ENCODE measurements at regions not wholly inside any gene's neighbourhood (a gene's known extent, or its start where the extent isn't known, plus 50 kb on each side); places are given as distances from the start of the nearest gene placed in this dataset.

DNA sequence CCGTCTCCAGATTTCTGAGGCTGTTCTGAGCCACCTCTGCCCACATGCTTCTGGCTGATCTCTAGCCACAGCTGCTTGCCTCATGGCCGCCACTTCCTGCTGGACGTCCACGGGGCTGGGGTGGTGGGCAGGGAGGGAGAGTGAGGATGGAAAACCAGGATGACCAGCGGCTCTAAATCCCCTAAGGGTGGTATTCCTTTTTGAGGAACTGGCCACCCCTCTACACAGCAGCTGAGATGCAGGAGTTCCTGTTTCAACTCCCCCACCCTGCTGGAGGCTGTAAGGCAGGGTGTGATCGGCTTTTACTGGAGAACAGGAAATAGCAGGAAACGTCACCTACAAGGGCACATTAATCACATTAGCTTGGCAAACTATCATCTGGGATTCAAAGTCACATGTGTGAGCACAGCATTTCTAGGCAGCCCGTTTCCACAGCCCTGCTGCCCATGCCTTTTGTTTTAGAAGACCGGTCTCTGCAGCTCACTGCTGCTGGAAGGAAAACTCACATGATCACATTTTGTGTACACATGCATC lies 181.6 kb upstream of the ECI2 start:
- peak; percentile 93 for ATAC-seq

DNA sequence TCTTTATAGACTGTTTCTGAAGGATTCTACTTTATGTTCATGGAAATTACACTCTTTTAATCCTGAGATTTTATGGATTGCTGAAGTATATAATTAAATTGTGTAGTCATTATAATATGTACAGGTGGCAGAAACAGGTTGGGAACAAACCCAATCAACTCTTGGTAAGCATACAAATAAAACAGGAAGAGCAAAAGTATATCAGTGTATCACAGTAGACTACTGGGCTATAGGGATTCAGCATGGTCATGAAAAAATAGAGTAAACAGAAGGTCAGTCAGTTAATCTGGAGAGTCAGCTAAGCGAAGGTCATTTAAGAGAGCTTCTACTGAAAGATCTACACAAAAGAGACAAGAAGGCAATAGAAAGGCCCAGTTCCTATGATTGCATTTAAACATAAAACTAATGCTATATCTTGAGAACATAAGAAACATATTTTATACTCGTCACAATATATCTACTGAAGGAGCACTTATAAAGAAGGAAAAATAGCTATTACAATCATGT lies 178.9 kb upstream of the ECI2 start:
- ATAC-seq = no peak

DNA sequence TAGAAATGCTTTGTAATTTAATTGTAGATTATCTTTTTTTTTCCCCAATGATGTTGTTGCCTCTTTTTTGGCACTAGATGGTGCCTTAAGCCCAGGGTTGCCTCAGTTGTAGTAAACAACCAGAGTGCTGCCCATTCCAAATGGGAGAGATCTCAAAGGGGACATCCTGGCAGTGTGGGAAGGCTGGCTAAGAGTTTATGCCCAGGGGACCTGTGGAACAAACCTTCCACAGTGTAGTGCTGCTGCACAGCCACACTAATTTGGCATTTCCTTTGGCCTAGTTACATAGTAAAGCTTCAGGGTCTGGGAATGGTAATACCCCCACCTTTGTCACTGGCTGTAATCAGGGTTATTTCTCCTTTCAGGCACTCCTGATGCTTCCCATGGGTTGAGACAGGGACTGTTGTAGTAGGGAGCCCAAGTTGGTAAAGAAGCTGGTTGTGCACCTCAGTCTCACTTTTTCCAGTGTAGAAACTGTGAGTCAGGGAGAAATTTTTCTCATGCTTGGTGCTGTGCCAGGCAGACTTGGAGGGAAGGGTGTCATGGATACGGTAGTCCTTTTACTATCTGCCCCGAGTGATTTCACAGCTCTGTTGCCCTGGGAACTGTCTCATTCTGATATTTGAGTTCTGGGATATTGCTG lies 177.8 kb upstream of the ECI2 start:
- peak; percentile 47 for ATAC-seq

DNA sequence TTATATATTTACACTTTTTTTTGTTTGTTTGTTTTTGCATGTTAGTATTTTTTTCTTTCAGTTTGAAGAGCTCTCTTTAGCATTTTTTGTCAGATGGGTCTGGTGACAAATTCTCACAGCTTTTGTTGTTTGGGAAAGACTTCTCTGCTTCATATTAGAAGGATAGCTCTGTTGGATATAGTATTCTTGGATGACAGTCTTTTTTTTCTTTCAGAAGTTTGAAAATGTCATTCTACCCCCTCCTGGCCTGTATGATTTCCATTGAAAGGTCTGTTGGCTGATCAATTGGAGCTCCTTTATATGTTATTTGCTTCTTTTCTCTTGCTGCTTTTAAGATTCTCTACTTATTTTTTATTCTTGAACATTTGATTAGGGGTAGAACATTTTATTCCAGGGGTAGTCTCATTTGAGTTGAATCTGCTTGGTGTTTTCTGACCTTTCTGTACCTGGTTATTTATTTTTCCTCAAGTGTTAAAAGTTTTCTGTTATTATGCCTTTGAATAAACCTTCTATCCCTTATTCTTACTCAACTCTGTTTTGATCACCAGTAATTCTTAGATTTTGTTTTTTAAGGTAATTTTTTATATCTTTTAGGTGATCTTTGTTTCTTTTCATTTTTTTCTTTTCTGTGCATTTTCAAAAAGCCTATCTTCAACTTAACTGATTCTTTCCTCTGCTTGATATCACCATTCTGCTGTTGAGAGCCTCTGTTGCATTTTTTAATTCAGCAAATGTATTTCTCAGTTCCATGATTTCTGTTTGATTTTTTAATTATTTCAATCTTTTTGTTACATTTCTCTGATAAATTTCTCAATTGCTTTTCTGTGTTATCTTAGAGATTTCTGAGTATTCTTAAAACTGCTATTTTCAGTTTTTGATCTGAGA lies 176.8 kb upstream of the ECI2 start:
- no peak for ATAC-seq

DNA sequence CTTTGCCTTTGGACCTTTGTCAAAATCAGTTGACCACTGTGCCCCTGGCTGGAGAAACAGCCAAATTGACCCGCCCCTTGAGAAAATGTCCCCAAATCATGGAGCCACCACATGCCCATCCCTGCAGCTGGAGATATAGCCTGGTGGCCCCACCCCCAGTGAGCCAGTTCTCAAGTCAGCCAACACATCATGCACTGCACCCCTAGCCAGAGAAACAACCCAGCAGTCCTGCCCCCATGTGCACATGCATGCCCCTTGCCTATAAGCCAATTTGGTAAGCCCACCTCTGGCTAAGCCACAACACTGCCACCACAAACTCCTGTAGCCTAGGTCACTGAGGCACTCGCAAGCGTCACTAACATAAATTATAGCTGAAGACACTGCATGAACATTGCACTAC lies 174.2 kb upstream of the ECI2 start:
- ATAC-seq = no peak

DNA sequence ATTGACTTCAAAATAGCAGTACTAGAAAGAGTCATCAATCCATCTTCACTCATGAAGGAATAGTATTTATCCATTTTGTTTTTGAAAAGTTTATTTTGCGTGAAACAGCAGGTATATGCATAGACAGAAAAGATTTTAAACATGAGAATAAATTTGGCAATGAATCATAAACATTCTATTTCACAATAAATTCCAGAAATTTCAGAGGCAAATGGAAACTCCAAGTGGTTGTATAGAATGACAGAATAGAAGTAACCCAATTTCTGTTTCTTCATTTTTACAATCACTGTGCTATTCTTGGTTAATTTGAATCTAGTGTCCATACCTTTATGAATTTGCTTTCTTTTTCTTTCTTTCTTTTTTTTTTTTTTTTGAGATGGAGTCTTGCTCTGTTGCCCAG lies 173.0 kb upstream of the ECI2 start:
- no peak for ATAC-seq

DNA sequence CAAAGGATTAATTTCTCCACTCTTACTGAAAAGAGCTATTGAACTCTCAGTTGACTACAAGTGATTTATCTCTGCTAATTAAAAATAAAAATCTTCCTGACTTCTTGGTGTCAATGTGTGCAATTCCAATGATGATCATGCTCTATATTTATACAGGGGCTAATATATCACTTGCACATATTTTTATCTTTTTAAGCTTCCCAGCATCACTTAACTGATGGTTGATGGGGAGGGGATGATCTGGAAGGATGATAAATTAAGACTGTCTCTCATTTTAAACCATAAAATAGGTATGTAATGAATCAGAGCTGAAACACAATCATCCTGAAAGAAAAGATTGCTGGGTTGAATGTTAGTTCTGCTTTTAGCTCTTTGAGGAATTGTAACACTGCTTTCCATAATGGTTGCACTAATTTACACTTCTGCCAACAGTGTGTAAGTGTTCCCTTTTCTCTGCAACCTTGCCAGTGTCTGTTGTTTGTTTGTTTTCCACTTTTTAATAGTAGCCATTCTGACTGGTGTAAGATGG lies 169.6 kb upstream of the ECI2 start:
- ATAC-seq = no peak

DNA sequence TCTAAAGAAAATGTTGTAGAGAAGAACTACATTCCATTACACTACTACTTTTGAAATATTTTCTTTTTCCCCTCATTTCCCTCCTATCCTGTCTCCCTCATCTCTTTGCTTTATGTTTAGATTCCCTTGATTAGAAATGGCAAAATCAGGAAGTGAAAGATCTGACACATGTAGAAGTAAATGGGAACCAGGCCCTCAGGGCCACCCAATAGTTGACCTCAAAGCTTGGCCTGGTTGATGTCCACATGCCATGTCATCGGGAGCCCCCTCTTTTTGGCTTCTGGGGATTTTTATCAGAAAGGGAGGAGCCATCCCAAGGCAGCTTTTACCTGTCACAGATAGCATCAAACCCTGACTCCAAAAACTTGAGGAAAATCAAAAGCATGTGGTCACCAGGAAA lies 168.3 kb upstream of the ECI2 start:
- ATAC-seq = no peak

DNA sequence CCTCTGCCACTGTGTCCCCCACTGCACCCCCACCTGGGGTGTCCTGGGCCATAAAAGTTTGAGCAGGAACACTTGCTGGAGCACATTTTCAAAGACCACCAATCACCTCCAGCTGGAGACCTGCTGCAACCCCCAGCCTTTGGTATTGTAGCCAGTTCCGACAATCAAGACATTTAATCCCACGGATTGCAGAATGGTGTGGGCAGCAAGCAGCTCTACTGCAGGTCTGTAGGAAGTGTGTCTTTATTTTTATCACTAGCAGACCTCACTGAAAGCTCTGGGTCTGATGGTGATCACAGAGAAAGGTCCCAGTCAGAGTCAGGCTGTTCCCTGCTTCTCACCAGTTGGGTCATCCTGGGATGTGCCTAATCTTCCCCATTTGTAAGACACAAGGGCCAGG lies 167.1 kb upstream of the ECI2 start:
- no peak for ATAC-seq

DNA sequence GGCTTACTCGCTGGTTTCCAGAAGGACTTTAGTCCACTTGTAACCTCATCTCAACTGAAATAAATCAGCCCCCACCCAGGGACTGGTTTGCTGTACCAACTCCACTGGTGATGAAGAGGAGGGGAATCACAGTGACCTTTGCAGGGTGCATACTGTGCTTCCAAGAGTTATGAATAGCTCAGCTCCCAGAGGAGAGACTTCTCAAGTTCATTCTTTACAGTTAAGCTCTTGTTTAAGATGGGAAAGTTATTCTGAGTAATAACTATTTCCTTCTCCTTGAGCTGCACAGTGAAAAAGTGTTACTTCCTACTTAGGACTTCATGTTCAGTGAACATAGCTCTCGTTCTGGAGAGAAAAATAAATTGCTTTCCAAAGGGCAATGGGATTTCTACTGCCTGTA lies 166.5 kb upstream of the ECI2 start:
- ATAC-seq = no peak

DNA sequence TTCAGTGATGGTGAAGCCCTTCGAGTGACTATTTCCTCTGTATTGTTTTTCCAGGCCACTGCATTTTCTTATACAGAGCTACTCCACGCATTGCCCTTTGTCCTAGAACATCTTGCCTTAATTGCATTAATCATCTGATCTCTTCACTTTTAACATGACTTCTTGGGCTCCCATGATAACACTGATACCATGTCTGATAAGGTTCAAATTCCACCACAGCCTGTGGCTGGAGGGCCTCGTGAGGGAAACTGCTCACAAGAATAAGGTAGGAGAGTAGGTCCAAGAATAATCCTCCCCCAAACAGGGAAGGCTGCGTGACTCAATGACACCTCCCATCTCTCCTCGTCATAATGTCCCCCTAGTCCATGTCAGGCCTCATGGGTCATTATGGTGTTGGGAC lies 165.5 kb upstream of the ECI2 start:
- ATAC-seq = no peak

DNA sequence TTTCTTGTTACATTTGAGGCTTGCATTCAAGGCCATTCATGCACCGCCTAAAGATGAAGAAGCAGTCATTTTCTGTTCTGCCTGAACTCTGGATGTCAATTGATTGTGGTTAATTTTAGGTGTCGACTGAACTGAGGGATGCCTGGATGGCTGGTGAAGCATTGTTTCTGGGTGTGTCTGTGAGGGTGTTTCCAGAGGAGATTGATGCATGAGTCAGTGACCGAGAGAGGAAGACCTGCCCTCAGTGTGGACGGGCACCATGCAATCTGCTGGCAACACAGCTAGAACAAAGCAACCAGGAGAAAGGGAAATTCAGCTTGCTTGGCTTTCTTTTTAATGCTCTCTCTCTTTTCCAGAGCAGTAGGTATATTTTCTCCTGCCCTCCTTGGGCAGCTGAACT lies 164.1 kb upstream of the ECI2 start:
- peak; percentile 89 for ATAC-seq

DNA sequence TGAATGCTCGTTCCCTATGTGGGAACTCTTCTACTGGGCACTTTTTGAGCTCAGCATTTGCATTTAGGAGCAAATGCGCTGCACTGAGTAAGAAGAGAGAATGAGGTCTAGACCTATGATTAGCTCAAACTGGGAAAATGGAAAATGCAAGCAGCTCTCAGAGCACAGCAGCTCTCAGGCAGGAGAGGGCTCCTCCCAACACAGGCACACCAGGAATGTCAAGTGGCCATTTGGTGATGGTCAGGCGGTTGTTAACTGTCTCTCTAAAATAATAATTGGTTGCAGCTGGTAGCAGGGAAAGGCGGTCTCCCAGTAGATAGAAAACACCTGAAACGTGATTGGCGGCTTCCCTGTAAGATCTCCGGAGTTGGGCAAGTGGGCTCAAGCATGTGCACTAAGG lies 162.0 kb upstream of the ECI2 start:
- ATAC-seq = no peak

DNA sequence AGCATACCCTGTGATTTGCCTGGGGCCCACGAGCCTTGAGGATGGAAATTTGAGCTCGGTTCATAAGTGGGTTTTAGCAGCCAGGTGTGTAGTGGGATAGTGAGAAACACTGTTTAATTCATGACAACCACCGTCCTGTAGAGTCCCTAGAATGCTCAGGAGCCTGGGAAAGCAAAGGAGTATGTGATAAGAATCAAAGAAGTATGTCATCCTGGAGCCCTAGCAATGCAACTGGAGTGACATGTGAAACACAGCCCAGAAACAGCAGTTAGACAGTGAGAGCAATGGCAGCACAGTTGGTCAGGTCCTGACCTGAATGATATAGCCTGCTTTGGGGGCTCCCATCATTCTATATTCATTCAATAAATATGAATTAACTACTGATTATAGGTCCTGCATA lies 161.2 kb upstream of the ECI2 start:
- ATAC-seq = no peak

DNA sequence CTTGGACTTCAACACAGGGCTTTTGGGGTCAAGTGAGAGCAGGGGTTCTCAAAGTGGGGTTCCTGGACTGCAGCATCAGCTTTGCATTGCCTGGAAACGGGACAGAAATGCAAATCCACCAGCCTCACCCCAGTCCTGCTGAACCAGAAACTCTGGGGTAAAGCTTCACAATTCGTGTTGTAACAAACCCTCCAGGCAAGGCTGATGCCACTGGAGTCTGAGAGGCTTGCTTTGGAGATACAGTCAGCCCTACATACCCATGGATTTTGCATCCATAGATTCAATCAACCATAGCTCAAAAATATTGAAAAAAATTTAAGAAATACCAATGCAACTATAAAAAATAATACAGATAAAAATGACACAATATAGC lies 160.4 kb upstream of the ECI2 start:
- peak; percentile 72 for ATAC-seq

DNA sequence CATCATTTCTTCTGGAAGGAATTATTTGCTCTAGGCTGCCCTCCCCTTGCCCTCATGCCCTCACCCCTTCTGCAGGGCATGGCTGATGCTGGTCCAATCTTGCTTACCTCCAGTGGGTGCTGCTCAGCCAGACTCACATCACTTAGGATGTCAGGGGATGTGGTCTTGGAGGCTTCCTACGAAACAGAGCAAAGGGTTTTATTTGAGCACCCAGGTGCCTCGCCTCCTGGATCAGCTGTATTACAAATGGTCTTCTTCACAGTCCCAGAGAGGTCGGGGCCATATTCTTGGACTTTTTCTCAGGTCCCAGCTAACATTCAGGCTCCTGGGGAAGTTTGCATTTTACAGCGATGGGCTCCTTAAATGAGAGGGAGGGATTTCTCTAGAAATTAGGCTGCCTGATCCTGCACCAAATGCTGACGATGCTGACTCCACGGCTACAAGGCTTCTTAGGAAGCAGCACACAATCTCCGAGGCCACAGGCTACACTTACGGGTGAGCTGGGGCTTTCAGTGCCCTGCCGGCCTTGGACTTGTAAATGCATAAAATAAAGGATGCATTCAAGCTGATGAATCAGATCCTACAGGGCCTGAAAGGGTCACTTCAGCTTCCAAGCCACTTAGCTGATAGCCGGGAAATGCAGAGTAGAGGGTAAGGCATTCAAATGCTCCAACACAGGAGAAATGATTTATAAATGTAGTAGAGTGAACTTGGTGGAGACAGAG lies 159.8 kb upstream of the ECI2 start:
- no peak for ATAC-seq

DNA sequence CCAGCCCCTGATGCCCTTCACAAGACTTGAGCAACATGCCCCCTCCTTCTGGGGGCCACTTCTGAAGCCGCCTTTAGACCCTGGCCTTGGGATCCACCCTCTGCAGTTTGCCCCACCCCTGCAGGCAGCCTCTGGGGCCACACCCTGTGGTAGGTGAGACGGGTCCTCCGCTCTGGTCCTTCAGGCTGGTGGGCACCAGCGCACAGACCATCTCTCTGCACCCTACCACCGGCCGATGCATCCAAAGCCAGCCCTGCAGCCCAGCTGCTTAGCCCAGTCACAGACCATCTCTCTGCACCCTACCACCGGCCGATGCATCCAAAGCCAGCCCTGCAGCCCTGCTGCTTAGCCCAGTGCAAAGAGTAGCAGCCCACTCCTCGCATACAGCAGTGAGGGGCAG lies 159.3 kb upstream of the ECI2 start:
- ATAC-seq = peak; percentile 23

DNA sequence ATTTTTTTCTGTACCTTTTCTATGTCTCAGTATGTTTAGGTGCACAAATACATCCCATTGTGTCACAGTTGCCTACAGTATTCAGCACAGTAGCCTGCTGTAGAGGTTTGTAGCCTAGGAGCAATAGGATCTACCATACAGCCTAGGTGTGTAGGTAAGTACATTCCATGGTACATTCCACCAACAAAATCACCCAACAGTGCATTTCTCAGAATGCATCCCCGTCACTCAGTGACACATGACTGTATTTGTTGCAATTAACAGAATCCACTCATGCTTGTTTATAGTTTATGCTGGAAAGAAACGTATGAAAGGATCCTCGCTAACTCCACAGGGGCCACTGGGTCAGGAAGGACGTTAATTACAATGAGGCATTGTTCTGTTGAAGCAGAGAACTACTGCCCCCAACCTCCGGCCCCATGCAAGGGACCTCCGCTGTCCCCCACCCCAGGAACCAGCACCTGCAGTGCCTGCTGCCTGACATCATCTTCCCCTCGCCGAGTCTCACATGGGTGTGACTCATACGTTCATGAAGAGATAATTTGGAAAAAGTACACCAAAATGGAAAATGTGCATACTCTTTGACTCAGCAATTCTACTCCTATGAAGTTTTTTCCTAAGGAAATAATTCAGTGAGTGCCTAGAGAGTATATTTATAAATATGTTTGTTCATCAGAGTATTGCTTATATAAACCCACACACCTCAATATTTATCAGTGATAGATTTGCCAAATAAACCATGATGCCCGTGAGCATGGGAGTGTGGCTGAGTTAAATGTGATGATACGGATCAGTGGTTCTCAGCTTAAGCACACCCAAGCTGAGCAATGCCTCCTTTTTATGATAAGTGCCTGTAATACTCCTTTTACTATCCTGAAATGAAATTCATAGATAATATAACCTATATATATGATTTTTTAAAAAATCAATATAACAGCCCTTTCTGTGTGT lies 156.4 kb upstream of the ECI2 start:
- ATAC-seq = no peak

DNA sequence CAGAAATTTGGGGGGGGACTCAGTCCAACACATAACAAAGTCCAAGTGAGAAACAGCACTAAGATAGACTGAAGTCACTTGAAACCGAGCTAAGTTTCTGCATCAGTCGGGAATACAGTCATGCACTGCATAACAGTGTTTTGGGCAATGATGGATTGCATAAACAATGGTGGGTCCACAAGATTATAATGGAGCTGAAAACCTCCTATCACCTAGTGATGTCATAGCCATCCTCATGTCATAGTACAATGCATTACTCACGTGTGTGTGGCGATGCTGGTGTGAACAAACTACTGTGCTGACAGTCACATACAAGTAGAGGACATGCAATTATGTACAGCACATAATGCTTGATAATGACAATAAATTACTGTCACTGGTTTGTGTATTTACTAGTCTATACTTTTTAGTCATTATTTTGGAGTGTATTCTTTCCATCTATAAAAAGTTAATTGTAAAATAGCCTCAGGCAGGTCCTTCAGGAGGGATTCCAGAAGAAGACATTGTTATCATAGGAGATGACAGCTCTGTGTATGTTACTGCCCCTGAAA lies 154.5 kb upstream of the ECI2 start:
- ATAC-seq = no peak

DNA sequence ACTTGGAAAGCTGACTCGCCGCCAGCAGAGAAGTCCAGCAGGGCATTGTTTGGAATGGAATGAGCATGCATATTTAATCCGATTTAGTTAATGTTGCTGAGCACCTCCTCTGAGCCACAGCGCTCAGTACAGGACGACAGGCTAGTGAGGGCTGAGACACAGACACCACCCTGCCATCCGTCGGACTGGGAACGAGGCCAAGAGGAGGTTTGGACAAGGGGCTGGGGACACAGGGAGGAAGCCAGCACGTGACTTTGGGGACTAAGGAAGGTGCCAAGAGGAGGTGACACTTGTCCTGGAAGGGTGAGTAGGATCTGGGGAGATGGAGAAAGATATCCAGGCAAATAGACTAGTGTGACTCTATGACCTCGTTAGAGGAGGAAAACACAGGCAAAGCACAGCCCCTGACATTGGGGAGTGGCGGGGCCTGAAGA lies 152.5 kb upstream of the ECI2 start:
- no peak for ATAC-seq

DNA sequence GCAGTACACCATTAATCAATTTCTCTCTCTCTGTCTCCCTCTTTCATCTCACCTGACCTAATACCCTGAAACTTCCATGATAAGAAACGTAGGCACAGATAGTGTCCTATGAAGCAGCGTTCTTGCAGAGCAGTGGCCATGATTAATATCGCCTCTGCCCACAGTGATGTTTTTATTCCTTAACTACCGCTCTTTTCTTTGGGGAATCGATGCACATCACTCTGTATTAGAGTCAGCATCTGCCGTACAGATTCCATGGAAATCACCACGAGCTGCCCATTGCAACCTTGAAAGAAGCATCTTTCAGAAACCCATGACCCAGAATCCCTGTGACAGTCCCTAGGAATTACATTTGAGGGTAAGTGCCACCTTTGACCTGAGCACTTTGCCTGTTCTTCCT lies 152.0 kb upstream of the ECI2 start:
- no peak for ATAC-seq

Data from esophagus mucosa (tissue), 1 donor.